Occipital lobe (tissue), 1 donor: ENCODE measurements at regions not wholly inside any gene's neighbourhood (a gene's known extent, or its start where the extent isn't known, plus 50 kb on each side); places are given as distances from the start of the nearest gene placed in this dataset.

Source experiments
- DNase-seq: peaks from one replicate; lab custom pipeline; 2025; lab: John Stamatoyannopoulos, UW

- DNase-seq = no peak
Observed at GRCh38 chr2:150165988-150166312, 321.5 kb downstream of the RND3 start.

- DNase-seq = no peak
Observed at GRCh38 chr2:150165442-150165841, 322.0 kb downstream of the RND3 start.

- DNase-seq = no peak
Observed at GRCh38 chr2:150162241-150162942, 325.1 kb downstream of the RND3 start.

- no peak for DNase-seq
Observed at GRCh38 chr2:150160058-150160457, 327.4 kb downstream of the RND3 start.

- no peak for DNase-seq
Observed at GRCh38 chr2:150159300-150159699, 328.2 kb downstream of the RND3 start.

- no peak for DNase-seq
Observed at GRCh38 chr2:150156876-150157275, 330.6 kb downstream of the RND3 start.

GRCh38 chr2:150156415-150156814 is 331.1 kb downstream of the RND3 start:
- no peak for DNase-seq

- DNase-seq = no peak
Observed at GRCh38 chr2:150154308-150154797, 333.1 kb downstream of the RND3 start.

GRCh38 chr2:150153646-150154307 is 333.7 kb downstream of the RND3 start:
- no peak for DNase-seq

GRCh38 chr2:150152230-150152629 is 335.2 kb downstream of the RND3 start:
- DNase-seq = no peak

GRCh38 chr2:150150144-150150543 is 337.3 kb downstream of the RND3 start:
- DNase-seq = no peak

GRCh38 chr2:150147889-150148683 is 339.4 kb downstream of the RND3 start:
- DNase-seq = no peak

- no peak for DNase-seq
Observed at GRCh38 chr2:150146879-150147278, 340.6 kb downstream of the RND3 start.

GRCh38 chr2:150145299-150145692 is 342.2 kb downstream of the RND3 start:
- DNase-seq = no peak

GRCh38 chr2:150144546-150145298 is 342.7 kb downstream of the RND3 start:
- DNase-seq = no peak

GRCh38 chr2:150143087-150143536 is 344.4 kb downstream of the RND3 start:
- DNase-seq = no peak

- DNase-seq = no peak
Observed at GRCh38 chr2:150142561-150142960, 344.9 kb downstream of the RND3 start.

GRCh38 chr2:150141226-150142001 is 346.1 kb downstream of the RND3 start:
- no peak for DNase-seq

- DNase-seq = no peak
Observed at GRCh38 chr2:150140777-150141176, 346.7 kb downstream of the RND3 start.

GRCh38 chr2:150138587-150138986 is 348.9 kb downstream of the RND3 start:
- DNase-seq = no peak
